Aorta (tissue), 5 donors: ENCODE measurements at regions not wholly inside any gene's neighbourhood (a gene's known extent, or its start where the extent isn't known, plus 50 kb on each side); places are given as distances from the start of the nearest gene placed in this dataset.

Source experiments
- ATAC-seq: fragments of 200-7000 bp; cut with Tn5 transposase; one replicate; pipeline ENCODE4 v1.9.1; 2022; ENCODE audit warnings: moderate library complexity; ENCODE audit not compliant: low FRiP score
- DNase-seq, 2 donors: peaks; one replicate each; pipeline ENCODE4 v3.0.0-alpha.2; 2020
- H3K27ac ChIP-seq, 2 donors: one replicate each; pipeline ENCODE4 v1.5.1; 2013; ENCODE audit warnings: low read length in 2 of 2, mild to moderate bottlenecking in 2 of 2, moderate library complexity in 2 of 2, control low read depth in 1 of 2, inconsistent platforms in 1 of 2, low read depth in 1 of 2
- H3K27me3 ChIP-seq, 2 donors: one replicate each; pipeline ENCODE4 v1.6.1; 2013; ENCODE audit warnings: control low read depth in 1 of 2, low read length in 1 of 2, mild to moderate bottlenecking in 1 of 2, moderate library complexity in 1 of 2; ENCODE audit not compliant: insufficient read depth in 2 of 2, control insufficient read depth in 1 of 2
- H3K36me3 ChIP-seq, 2 donors: one replicate each; pipeline ENCODE4 v1.6.1; 2013; ENCODE audit warnings: control low read depth in 1 of 2, low read length in 1 of 2, mild to moderate bottlenecking in 1 of 2; ENCODE audit not compliant: insufficient read depth in 2 of 2, control insufficient read depth in 1 of 2
- H3K4me1 ChIP-seq, 2 donors: one replicate each; pipeline ENCODE4 v1.6.1; 2013; ENCODE audit warnings: low read length in 2 of 2, control low read depth in 1 of 2, mild to moderate bottlenecking in 1 of 2, moderate library complexity in 1 of 2; ENCODE audit not compliant: insufficient read depth in 2 of 2, control insufficient read depth in 1 of 2
- H3K4me3 ChIP-seq, 2 donors: one replicate each; pipeline ENCODE4 v1.5.1; 2013; ENCODE audit warnings: low read length in 2 of 2, control low read depth in 1 of 2, mild to moderate bottlenecking in 1 of 2
- H3K9me3 ChIP-seq: one replicate; pipeline ENCODE4 v1.6.1; 2013; ENCODE audit warnings: mild to moderate bottlenecking, low read length; ENCODE audit not compliant: control insufficient read depth
- WGBS, 2 donors: extraction: QIAGEN DNeasy Blood & Tissue Kit; methylation state at CpG; one replicate each; pipeline ENCODE4 v1.1.7; 2013; 5-methylcytosine and 5-hydroxymethylcytosine counted together
- intact Hi-C, 2 donors: fragments of 100-400 bp; cut with DNase I; formaldehyde crosslinking; loops; one replicate each; pipeline versions ENCODE4 v1.14.2 to v1.15.0; 2022
- donor health status: healthy with polysubstance abuse.
- donor health status: Bipolar disorder and iron deficiency.
- donor health status: DM: no; HTN: no; CAD: no.
- donor health status: DM: no; HTN: no; CAD: no.
- donor health status: DM: yes; HTN: yes; CAD: no.

DNA sequence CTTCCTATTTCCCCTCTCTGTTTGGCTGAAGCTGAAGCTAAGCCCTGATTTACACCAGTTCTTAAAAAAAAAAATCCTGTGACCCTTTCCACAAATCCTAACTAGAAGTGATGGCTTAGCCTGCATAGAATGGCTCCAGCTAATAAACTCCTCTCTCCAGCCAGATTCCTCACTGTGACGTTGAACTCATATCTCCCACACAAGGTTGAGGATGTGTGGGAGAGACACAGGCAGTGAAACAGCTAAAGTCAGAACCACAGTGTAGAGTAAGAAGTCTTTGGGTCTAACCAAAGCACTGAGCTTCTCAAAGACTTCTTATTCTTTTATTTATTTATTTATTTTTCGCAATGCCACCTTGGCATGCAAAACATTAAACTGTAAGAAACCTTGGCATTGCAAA, 268.3 kb downstream of the SNX13 start:
- H3K4me3 ChIP-seq: no peak overlapping the region
- no peaks in the 10 kb centered on the region for H3K36me3 ChIP-seq
- H3K27me3 ChIP-seq: no peaks in the 10 kb centered on the region
- intact Hi-C loops: no loop called here
- WGBS, 2 donors: 88 to 91% methylated on average over 2 of the region's 2 CpGs
- H3K4me1 ChIP-seq: no peaks in the 10 kb centered on the region
- no peak for DNase-seq
- no peaks in the 10 kb centered on the region for H3K9me3 ChIP-seq
- ATAC-seq: no peak
- no peak overlapping the region for H3K27ac ChIP-seq

DNA sequence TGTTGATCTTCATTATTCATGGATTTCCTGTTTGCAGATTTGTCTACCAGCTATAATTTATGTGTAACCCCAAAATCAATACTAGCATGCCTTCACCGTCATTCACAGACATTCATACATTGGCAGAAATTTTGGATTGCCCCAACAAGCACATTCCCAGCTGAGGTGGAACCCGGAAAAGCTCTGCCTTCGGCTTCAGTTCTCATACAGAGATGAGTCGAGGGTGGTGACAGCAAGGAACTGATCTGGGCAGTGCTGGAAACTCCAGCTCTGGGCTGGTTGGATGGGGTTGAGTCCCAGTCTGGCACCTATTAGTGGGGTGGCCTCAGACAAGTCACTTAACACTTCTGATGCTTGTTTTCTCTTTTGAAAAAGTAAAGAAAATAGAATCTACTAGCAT, 267.5 kb downstream of the SNX13 start:
- Histone ChIP-seq H3K27ac (no peak overlapping the region), H3K36me3 (no peaks in the 10 kb centered on the region), H3K4me1 (no peaks in the 10 kb centered on the region), H3K4me3 (no peak overlapping the region), H3K9me3 (no peaks in the 10 kb centered on the region), H3K27me3 (no peaks in the 10 kb centered on the region)
- intact Hi-C loops: no loop called here
- WGBS, 2 donors: 94 to 95% methylated on average over 4 of the region's 4 CpGs
- no peak for ATAC-seq
- no peak for DNase-seq

DNA sequence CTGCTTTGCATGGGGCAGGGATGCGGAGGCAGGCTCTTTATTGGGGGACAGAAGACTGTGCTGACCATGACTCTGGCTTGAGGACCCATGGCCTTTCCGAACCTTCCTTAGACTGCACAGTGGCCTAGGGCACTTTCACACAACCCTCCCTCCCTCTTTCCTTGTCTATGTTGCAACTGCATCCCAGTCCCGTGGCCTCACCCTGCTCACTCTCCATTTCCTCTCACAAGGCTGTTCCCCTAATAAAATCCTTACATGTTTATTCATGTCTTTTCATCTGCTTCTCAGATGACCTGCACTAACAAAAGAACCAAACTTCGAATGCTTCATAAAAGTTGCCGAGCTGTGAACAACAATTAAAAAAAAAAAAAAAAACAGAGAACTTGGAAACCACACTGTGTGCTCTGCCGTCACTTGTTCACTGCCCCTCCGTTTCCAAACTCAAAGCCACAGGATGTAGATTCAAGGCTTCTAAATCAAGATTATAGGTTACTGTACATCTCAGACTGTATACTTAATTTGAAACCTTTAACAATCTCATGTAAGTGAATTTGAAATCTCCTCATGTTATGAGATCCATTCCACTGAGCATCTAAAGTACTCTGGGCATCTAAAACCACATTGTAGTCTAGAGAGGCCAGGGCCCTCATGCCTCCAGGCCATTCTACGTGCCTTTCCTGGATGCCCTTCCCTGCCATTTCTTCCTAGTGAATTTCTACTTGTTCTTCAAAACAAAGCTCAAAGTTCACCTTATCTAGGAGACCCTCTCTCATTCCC, 265.9 kb downstream of the SNX13 start:
- Histone ChIP-seq H3K27me3 (no peaks in the 10 kb centered on the region), H3K4me3 (no peak overlapping the region), H3K4me1 (no peaks in the 10 kb centered on the region), H3K27ac (no peak overlapping the region), H3K36me3 (no peaks in the 10 kb centered on the region), H3K9me3 (no peaks in the 10 kb centered on the region)
- WGBS, 2 donors: 89 to 90% methylated on average over 8 of the region's 8 CpGs
- DNase-seq (peak in 1 of 2 donors; percentile 62), ATAC-seq (no peak)
- intact Hi-C loops: no loop called here

DNA sequence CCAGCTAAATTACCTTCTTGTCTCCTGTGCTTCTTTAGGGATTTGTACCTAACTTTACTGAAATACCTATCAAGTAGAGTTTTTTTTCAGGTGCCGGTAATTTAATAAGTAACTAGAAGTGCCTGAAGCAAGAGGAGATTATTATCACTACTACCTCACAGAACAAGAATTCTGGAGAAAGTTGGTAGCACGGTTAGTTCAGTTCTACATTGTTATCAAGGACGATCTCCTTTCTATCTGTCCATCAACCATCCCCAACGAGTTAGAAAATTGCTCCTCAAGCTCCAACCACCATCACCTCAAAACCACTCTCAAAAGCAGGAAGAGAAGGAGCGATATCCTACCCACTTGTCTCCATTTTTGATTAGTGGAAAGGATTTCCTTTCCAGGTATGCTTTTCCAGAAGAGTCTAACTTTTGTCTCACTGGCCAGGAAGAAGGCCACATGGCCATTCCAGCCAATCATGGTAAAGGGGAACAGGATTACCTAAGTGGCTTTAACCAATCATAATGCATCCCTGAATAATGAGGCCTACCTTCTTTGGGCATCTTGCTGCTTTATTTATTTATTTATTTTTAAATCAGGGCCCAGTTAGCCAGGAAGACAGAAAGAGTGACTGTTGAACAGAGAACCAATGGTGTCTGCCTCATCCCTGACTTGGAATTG, 265.2 kb downstream of the SNX13 start:
- H3K27me3 ChIP-seq: no peaks in the 10 kb centered on the region
- no peak overlapping the region for H3K27ac ChIP-seq

DNA sequence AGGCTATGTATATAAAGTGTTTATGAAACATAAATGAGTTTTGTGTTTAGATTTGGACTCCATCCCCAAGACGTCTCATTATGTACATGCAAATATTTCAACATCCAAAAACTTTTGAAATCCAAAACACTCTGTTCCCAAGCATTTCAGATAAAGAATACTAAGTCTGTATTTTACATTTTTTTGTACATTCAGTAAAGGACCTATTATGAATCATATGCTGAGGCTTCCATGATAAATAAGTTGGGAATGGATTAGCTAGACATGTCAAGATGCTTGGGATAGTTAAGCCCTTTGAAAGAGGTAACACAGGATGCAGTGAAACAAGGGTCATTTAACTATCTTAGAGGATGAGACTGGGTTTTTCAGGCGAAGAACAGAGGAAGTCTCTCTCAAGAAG, 262.9 kb downstream of the SNX13 start:
- intact Hi-C loops: no loop called here
- 64% methylated on average over 2 of the region's 2 CpGs for WGBS, 2 donors

More for the DNA sequence above, 265.2 kb downstream of the SNX13 start:
- intact Hi-C loops: no loop called here
- DNase-seq: no peak
- ATAC-seq: no peak
- Histone ChIP-seq H3K4me3 (no peak overlapping the region), H3K4me1 (no peaks in the 10 kb centered on the region), H3K36me3 (no peaks in the 10 kb centered on the region), H3K9me3 (no peaks in the 10 kb centered on the region)
- WGBS, 2 donors: 79 to 85% methylated on average over 5 of the region's 5 CpGs

DNA sequence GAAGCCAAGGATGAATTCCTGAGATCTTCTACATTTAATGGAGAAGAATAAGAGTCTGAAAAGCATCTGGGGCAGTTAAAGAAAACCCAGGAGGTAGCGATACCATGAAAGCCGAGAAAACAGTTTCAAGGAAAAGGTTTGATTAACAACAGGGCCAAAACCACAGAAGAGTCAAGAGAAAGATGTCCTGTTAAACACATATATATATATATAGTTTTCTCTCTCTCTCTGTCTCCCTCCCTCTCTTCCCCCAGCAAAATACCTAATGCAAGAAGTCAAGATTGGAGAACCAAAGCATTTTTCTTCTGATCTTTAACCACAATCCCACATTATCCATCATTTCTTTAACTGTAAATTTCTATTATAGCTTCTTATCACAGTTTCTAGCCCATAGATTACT, 261.4 kb downstream of the SNX13 start:
- intact Hi-C loops: no loop called here
- no peak overlapping the region for H3K4me3 ChIP-seq
- 88 to 92% methylated on average over 2 of the region's 2 CpGs for WGBS, 2 donors
- no peak for DNase-seq
- H3K27ac ChIP-seq: no peak overlapping the region
- H3K36me3 ChIP-seq: no peaks in the 10 kb centered on the region
- H3K9me3 ChIP-seq: no peaks in the 10 kb centered on the region
- ATAC-seq: no peak
- peaks cover 2 to 4% of the 10 kb centered on the region in 2 donors for H3K4me1 ChIP-seq
- no peaks in the 10 kb centered on the region for H3K27me3 ChIP-seq

More for the DNA sequence above, 262.9 kb downstream of the SNX13 start:
- ATAC-seq (no peak), DNase-seq (no peak)
- Histone ChIP-seq H3K4me1 (peaks cover 0 to 2% of the 10 kb centered on the region in 2 donors), H3K27me3 (no peaks in the 10 kb centered on the region), H3K9me3 (no peaks in the 10 kb centered on the region), H3K4me3 (no peak overlapping the region), H3K36me3 (no peaks in the 10 kb centered on the region), H3K27ac (no peak overlapping the region)

DNA sequence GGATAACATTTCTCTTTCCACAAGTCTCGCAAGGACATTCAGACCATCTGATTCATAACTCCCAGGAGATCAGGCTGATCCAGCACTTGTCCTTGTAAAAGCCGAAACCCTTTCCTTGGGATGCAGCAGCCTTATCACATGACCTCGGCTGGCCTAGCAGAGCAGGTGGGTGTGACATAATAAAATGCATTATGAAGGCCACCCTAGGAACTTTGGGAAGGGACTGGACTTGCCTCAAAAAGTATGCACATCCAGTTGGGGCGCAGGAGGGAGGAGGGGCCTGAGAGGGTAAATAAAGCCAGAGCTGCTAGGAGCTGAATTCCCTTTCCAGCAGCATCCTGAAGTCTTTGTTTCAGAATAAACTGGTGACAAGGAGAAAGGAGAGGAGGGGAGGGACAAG, 260.8 kb downstream of the SNX13 start:
- no peaks in the 10 kb centered on the region for H3K27me3 ChIP-seq
- intact Hi-C loops: no loop called here
- DNase-seq: peak in 1 of 2 donors; percentile 46
- peak; percentile 37 for ATAC-seq
- H3K9me3 ChIP-seq: no peaks in the 10 kb centered on the region
- H3K36me3 ChIP-seq: no peaks in the 10 kb centered on the region
- H3K4me1 ChIP-seq: peaks cover 2 to 4% of the 10 kb centered on the region in 2 donors
- no peak overlapping the region for H3K27ac ChIP-seq
- H3K4me3 ChIP-seq: no peak overlapping the region
- 55 to 56% methylated on average over 4 of the region's 4 CpGs for WGBS, 2 donors

DNA sequence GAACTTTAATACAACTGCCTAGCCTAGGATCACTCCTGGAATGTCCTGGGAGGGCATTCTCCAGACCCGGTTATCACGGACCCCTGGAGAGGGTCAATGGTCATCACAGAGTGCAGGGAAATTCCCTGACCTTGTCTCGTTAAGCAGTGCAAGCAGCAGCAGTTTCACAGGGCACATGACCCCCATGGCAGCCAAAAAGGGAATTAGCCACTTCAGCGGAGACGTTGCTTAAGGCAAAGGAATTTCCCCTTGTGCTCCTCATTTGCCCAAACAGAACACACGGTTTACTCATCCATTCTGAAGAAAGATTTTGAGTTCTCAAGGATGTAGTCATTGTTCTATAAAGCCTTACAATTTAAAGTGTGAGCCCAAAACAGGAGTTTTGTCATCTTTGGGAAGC, 260.3 kb downstream of the SNX13 start:
- no peaks in the 10 kb centered on the region for H3K9me3 ChIP-seq
- no peaks in the 10 kb centered on the region for H3K27me3 ChIP-seq
- peaks cover 2 to 4% of the 10 kb centered on the region in 2 donors for H3K4me1 ChIP-seq
- intact Hi-C loops: loop anchor here (5.0 to 10.0 kb wide), 2 partner anchors 662 to 665 kb away; no protein-coding TSS in a partner anchor
- no peak overlapping the region for H3K4me3 ChIP-seq
- peak; percentile 75 to 81 for DNase-seq
- no peak overlapping the region for H3K27ac ChIP-seq
- ATAC-seq: peak; percentile 65
- no peaks in the 10 kb centered on the region for H3K36me3 ChIP-seq
- 40 to 52% methylated on average over 6 of the region's 6 CpGs for WGBS, 2 donors

DNA sequence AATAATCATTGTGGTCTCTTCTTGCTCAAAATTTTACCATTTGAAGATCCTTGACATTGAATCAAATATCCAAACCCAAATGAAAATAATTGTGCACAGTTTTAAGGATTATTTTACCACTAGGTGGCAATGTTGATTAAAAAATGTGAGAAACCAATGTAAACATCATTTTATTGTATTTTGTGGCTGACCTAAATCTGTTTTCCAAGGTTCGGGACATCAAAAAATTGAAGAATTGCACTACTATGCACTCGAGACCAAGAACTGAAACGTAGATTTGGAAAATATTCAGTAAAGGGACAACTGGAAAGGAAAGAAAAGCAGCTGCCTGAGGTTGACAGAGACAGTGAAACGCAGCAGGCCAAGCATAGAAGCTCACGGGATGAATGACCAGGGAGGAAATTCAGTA, 259.3 kb downstream of the SNX13 start:
- DNase-seq (no peak), ATAC-seq (no peak)
- 9 to 10% methylated on average over 5 of the region's 5 CpGs for WGBS, 2 donors
- intact Hi-C loops: loop anchor here (5.0 to 10.0 kb wide), 2 partner anchors 661 to 664 kb away; no protein-coding TSS in a partner anchor
- H3K4me3 ChIP-seq: no peak overlapping the region
- H3K9me3 ChIP-seq: no peaks in the 10 kb centered on the region
- no peak overlapping the region for H3K27ac ChIP-seq
- H3K27me3 ChIP-seq: no peaks in the 10 kb centered on the region
- peaks cover 2 to 4% of the 10 kb centered on the region in 2 donors for H3K4me1 ChIP-seq
- no peaks in the 10 kb centered on the region for H3K36me3 ChIP-seq
